Lower leg skin (tissue), 3 donors: ENCODE measurements at regions not wholly inside any gene's neighbourhood (a gene's known extent, or its start where the extent isn't known, plus 50 kb on each side); places are given as distances from the start of the nearest gene placed in this dataset.

ENCODE experiments used
- CTCF ChIP-seq, 3 donors: fragments of 450-650 bp; IDR thresholded peaks; one replicate each; pipeline ENCODE4 v1.5.1; 2016; ENCODE audit warnings: antibody characterized with exemption in 3 of 3, mild to moderate bottlenecking in 3 of 3, moderate library complexity in 2 of 3
- POLR2A ChIP-seq, 2 donors: fragments of 450-650 bp; IDR thresholded peaks; one replicate each; pipeline ENCODE4 v1.6.1; 2016 to 2017; ENCODE audit warnings: antibody characterized with exemption in 2 of 2, mild to moderate bottlenecking in 1 of 2, moderate library complexity in 1 of 2

GRCh38 chr12:59401862-59402261 is 194.0 kb upstream of the SLC16A7 start:
- TF ChIP-seq CTCF (IDR thresholded peaks at IDR 0.05) (no peak), POLR2A (IDR thresholded peaks at IDR 0.05) (no peak)
